DMS79 treated with DMSO at 0.1 percent for 48 hours (cell line): ENCODE measurements at regions not wholly inside any gene's neighbourhood (a gene's known extent, or its start where the extent isn't known, plus 50 kb on each side); places are given as distances from the start of the nearest gene placed in this dataset.

Experiments
- DNase-seq: peaks from one replicate; lab custom pipeline; 2025; lab: John Stamatoyannopoulos, UW

DNA sequence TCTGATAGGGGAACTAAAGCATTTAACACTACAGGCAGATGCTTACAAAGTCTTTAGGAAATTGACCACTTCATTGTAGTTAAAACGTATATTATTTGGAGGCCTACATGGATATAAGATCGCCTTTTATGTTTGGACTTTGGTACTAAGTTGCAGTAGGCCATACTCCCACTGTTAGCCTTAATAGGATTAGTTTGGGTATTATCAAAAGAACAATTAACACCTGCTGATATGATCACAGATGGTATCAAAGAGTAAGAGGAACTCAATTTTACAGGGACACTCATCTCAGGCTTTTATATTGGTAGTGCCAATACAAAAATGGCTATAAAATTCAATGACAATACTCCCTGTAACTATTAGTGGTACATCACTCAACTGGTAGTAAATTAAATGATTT, 1183.0 kb downstream of the MAT2B start:
- DNase-seq: no peak

DNA sequence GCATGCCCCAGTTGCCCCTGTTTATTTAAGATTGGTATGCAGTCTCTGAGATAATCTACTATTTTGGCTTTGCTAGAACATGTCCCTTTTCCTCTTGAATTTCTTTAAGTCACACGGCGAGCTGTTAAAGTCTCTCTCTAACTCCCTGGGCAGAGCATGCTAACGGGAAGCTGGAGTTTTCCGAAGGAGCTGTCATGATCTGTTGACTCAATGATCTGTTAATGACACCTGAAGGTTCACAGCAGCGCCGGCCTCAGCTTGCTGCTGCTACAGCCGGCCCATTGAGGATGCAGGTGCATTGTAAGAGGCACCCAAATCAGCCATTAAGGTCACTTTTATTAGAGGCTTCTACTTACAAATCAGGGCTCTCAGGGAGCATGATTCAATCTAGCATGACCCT, 1203.4 kb downstream of the MAT2B start:
- DNase-seq: no peak

GRCh38 chr5:164713682-164714081, 1208.3 kb downstream of the MAT2B start:
- no peak for DNase-seq

- no peak for DNase-seq
Measured at GRCh38 chr5:164721116-164721515, 1215.7 kb downstream of the MAT2B start.

- DNase-seq: no peak
Measured at GRCh38 chr5:164721656-164722055, 1216.2 kb downstream of the MAT2B start.

DNA sequence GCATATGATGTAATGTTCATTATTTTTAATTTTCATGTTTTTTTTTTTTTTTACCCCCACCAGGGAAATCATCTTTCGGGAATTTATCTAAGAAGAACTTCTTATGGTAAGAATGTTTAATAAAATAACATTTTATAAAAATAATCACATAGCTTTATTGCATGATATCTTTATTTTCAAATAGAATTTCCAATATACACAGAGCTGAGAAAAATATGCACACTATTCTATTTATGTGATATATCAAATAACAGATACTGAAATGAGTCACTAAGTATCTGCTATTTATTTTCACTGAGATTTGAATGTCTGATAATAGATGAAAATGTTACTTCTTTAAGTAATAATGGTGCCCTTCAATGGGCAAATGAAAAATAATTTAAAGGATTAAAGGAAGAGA, 1217.3 kb downstream of the MAT2B start:
- DNase-seq: no peak

DNA sequence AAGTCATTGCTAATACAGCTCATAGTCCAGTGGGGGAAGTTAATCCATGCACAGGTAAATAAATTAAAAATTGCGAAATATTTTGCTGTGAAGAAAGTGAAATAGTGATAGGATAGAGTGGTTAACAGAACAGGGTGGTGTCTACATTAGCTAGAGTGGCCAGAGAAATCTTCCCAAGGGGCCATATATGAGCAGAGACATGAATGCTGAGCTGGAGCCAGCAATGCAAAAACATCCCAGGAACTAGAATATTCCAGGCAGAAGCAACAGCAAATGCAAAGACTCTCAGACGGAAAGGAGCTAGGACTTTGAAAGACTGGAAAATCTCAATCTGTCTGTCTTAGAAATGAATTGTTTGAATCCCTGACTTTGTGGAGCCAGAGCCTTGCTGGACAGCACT, 1221.6 kb downstream of the MAT2B start:
- DNase-seq: no peak

DNA sequence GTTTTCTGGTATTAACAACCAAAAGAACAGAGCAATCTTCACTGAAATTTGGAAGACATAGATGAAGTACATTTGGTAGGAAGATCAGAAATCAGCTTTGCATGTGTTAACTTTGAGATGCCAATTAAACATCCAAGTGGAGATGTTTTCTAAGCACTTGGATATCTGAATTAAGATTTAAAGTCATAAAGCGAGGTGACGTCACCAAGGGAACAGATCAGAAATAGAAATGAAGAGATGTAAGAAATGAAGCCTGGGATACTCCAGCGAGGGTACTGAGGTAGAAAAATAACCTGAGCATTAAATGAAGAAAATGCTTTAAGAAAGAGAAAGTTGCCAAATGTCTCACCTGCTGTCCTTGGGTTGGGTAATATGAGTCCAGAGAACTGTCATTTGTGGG, 1223.3 kb downstream of the MAT2B start:
- DNase-seq: no peak

GRCh38 chr5:164735334-164735733, 1229.9 kb downstream of the MAT2B start:
- DNase-seq: no peak

DNA sequence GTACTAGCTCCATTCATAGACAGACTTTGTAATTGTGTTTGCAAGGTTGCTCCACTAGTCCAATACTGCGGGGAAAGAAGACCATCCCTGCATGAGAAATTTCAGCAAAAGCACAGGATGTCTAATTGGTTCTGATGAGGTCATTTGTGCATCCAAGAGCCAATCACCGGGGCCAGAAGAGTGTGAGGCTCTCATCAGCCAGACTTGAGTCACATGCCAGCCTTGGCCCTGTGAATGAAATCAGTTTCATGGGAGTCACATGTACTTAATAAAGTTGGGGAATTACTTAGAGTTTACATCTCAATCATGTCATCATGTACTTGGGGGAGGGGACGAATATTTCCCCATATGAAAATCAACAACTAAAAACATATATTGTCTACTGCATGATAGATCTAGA, 1236.0 kb downstream of the MAT2B start:
- no peak for DNase-seq

DNA sequence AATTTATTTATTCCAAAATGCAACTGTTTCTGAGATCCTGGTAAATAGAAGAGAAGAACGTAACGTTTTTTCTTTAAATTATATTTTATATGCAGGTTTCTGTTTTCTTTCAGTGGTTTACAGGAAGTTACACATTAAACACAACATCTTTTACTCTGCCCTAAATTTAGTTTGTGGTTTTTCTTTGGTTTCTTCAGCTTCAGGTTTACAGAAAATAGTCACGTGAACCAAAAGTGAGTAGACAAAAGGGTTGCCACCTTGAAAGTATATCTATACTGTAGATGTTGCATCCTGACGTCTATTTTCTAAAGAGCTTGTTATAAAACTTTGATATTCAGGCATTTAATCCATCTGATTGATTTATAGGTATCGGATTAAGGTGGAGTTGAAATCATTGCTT, 1236.6 kb downstream of the MAT2B start:
- no peak for DNase-seq

DNA sequence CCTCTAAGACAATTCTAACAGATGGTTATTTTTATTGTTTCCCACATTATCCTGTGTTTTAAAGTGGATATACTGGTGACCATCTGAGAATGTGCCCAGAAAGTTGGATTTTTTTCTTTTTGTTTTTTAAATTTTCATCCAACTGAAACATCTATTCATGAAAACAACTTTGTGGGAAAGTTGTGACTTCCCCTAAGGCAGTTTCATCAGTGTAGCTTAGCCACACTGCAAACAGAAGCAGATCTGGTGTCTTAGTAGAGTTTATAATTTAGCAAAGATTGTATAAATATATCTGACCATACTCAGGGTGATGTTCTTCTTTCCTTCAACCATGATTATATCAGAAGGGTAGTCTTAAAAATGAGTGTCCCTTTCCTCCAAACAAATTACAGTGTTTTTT, 1241.3 kb downstream of the MAT2B start:
- DNase-seq: no peak

DNA sequence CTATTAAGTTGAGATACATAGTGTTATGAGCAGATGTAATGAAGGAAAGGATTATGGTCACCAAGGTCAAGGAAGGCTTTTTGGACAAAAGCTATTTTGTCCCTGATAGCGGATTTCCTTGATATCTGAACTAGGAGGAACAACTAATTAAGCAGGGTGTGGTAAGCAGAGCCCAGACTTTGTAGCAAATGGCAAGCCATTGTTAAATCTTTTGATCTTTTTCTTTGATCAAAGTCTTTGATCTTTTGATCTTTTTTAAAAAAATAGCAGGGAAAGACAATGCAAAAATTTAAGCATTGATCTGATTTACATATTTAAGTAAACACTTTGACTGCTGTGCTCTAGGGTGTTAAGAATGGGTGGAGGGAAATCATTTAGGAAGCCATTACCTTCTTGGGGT, 1242.0 kb downstream of the MAT2B start:
- no peak for DNase-seq

GRCh38 chr5:164748861-164749260, 1243.4 kb downstream of the MAT2B start:
- DNase-seq: no peak

DNA sequence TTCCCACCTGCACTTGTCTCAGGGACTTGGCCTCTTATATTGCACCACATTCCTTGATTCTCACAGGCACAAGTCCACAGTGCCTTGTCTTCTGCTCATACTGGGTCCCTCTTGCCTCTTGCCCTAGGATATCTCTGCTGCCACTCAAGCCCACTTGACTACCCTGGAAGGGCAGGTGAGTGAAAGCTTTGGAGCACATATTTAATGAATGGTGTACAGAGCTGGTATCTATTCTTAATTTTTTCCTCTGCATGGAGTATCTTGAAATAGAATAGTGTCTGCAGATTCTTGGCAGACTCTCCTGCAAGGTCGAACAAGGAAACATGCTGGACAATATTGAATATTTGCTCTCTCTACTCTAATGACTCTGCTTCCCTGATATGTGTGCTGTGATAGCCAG, 1248.0 kb downstream of the MAT2B start:
- no peak for DNase-seq

- DNase-seq: no peak
Measured at GRCh38 chr5:164763206-164763605, 1257.8 kb downstream of the MAT2B start.

- no peak for DNase-seq
Measured at GRCh38 chr5:164772122-164772521, 1266.7 kb downstream of the MAT2B start.

- DNase-seq: no peak
Measured at GRCh38 chr5:164784230-164784629, 1278.8 kb downstream of the MAT2B start.

DNA sequence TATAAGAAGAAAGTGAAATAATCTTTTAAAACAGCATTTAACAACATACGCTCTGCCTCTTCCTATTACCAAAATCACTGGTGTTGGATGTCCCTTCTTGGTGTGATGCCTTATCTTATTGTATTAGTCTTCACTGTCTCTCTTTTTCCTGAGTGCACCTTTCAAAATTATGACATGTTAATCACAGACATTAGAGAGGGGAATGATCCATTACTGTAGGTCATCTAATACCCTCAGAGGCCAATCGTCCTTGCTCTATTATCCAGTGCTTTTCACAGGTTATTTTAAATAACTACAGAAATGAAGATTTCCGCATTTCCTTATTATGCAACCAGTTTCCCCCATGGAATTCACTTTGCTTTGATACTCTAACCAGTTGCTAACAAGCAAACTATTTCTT, 1292.7 kb downstream of the MAT2B start:
- DNase-seq: no peak

DNA sequence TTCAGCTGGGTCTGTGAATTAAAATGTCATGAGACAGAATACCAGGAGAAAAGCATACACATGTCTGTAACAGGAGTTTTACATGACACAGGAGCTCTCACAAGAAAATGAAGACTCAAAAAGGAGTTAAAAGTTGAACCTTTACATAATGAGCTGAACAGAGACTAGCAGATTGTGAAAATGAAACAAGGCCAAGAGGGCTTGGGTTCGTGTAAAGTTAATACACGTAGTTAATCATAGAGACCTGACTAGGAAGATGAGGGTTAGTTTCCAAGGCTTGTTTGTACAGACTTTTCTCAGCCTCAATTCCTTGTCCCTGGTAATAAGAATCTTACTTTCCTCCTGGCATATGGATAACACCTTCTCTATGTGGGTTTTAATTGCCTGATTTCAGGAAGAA, 1294.0 kb downstream of the MAT2B start:
- no peak for DNase-seq

- DNase-seq: no peak
Measured at GRCh38 chr5:164801910-164802309, 1296.5 kb downstream of the MAT2B start.

DNA sequence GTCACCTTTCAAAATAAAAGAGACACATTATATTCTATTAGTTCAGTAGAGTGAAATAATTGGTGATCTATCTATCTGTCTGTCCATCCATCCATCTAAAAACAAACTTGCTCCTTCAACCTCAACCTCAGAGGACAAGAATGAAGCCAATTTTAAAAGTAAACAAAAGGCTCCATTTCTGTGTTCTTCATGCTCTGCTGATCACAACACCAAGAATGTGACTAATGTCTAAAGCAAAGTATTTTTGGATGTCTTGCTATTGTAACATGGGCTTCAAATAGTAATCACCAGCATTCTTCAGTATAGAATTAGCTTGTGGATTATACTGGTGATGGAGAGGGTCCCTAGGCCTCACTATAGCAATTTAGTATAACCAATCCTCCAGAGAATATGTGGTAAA, 1304.4 kb downstream of the MAT2B start:
- DNase-seq: no peak

DNA sequence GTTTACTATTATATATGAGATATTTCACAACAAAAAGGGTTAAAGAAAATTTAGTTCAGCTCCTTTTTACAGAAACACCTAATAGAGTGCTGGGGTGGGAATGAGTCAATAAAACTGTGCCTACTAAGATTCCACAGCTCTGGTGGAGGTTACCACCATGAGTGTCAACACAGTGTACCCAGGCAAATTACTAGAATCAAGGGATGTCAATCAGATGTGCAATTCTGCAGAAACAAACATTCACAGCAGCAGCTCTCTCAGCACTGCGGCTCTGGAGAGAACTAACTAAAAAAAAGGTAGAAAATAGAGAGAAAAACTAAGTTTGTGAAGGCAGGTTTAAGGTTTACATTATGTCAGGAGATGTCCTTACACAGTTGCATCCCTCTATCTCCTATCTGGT, 1313.0 kb downstream of the MAT2B start:
- DNase-seq: no peak

- no peak for DNase-seq
Measured at GRCh38 chr5:164824671-164825070, 1319.3 kb downstream of the MAT2B start.

DNA sequence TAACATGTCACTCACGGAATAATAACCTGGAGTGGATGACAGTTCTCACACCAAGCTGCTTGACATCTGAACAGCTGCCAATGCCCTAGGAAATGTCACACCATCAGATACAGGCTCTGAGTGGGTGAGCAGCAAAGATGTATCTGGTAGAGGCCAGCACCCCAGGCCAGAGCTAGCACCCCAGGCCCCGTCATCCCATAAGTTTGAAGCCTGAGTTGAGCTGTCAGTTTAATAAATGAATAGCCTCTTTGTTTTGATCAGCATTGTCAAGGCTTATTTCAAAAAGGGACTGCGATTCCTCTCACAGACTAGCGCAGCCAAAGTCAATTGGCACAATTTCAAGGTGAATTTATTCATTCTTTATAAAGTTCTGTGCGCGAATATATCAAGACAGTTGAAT, 1327.1 kb downstream of the MAT2B start:
- no peak for DNase-seq
